IPS-NIHi7 (cell line): ENCODE measurements at regions not wholly inside any gene's neighbourhood (a gene's known extent, or its start where the extent isn't known, plus 50 kb on each side); places are given as distances from the start of the nearest gene placed in this dataset.
"Not testable (repeated sequence)": the region's sequence is repeated elsewhere in the genome, so short reads cannot be mapped to it uniquely, and the experiment has no call there.

ENCODE experiments used
- DNase-seq: peaks from one replicate; pipeline ENCODE4 v3.0.0; 2012; ENCODE audit warnings: mixed read lengths; ENCODE audit errors: extremely low spot score

DNA sequence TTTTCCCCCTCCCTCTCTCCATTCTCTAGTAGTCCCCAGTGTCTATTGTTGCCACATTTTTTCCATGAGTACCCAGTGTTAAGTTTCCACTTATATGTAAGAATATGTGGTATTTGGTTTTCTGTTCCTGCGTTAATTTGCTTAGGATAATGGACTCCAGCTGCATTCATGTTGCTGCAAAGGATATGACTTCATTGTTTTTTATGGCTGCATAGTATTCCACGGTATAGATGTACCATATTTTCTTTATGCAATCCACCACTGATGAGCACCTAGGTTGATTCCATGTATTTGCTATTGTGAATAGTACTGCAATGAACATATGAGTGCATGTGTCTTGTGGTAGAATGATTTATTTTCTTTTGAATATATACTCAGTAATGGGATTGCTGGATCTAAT is 77.4 kb upstream of the MEGF10 start:
- DNase-seq: no peak

DNA sequence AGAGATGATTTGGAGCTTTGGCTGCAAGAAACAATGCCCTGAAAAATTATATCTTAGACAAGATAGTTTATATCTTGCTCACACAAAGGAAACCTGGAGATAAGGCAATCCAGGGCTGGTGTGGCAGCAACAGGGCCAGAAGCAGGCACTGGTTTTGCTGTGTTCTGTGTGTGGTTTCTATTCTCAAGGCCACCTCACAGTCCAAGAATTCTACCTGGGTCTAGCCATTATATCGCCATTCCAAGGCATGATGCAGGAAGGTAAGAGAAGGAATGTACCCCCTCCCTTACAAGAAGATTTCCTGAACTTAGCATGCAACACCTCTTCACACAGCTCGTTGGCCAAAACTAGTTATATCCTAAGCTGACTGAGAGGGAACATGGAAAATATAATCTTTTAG is 74.5 kb upstream of the MEGF10 start:
- no peak for DNase-seq

DNA sequence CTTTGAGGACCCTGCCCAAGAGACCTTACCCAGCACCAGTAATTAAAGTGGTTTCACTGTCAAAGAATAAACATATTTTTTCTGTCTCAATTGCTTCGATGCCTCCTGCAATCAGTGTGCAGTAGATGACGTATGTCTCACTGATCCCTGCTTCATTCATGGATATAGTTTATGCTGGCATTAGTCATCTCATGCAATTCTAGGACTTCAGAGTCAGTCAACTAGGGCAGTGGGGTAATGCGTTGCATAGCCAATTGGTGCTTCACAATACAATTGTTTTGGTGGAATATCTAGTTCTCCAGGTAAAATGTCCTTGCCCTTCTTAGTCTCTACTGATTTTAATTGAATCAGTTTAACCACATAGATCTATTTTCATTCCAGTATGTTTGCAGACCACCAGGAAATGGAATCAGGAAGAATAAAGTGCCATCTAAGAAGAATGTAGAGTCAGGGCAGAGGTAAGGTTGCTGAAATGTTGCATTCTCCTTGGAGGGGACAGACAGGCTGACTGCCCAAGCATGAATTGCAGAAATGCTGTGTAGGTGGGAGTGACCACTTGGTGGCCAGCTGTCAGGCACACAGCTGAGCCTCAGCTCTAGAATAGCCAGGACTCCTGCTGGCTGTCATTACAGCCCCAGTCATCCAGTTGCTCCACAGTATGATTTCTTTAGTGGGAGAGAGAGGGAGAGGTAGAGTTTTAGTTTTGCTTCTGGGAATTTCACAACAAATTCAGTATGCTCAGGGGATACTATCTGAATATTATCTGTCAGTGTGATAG is 73.5 kb upstream of the MEGF10 start:
- no peak for DNase-seq

DNA sequence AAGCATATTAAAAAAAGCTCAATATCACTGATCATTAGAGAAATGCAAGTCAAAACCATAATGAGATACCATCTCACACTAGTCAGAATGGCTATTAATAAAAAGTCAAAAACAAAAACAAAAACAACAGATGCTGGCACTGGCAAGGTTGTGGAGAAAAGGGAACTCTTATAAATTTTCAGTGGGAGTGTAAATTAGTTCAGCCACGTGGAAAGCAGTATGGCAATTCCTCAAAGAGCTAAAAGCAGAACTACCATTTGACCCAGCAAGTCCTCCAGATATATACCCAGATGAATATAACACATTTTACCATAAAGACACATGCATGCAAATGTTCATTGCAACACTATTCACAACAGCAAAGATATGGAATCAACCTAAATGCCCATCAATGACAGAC is 68.7 kb upstream of the MEGF10 start:
- DNase-seq: not testable (repeated sequence)

DNA sequence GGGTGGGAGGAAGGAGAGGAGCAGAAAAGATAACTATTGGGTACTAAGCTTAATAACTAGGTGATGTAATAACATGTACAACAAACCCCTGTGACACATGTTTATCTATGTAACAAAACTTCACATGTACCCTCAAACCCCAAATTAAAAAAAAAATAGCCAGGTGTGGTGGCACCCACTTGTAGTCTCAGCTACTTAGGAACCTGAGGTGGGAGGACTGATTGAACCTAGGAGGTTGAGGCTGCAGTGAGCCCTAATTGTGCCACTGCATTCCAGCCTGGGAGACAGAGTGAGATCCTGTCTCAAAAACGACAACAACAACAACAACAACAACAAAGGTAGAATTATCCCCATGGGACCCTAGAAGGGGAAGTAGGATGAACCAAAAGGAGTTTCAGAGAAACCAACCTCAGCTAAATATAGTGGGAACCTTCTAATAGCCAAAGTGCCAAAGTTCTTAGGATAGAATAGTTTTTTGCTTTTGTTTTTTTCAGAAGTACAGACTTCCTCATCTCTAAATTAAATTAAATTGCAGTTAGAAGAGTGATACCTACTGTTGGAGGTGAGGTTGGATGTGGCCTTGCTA is 67.9 kb upstream of the MEGF10 start:
- DNase-seq: not testable (repeated sequence)

DNA sequence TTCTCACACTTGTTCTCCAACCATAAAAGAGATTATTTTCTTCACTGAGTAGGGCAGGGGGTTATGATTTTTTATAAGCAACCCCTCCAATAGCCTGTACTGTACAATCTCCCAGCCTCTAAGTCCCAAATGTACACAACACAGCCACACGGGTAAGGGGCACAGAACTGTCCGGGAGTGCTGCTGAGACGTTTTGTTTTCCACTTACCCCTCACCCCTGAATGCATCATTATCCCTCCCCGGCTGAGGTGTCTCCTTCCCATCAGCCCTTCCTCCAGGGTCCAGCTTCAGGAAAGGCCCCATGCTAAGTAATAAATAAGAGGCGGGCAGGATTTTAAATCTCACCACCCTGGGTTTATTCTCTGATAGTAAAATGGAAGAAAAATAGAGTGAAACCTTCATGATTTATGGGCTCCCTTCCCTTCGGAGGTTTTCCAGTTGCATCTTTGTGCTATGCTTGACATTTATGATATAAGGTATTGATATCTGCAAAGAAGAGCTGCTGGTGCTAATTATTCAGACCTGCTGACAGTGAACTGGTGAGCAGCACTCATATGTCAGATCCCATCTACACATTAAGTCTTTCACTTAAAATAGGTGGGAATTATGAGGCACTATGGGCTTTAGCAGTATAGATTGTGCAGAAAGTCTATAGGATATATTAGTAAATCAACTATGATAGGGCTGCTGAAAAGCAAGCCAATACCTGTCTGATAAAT is 67.2 kb upstream of the MEGF10 start:
- no peak for DNase-seq

DNA sequence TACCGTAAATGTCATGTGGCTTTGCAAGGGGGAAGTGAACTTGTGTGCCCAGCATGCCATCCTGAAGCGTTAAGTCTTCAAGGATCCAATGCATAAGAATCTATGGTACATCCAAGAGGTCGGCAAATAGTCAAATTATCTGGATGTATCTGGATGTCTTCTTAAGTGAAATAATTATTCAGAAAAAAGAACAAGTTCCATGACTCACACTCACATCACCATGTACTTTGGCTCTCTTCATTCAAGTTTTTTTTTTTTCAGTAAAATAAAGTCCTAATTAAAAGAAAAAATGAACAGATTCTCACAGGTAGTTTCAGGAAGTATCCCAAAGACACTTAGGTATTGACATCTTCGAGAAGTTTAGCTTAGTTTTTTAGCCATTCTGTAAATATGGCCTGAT is 62.7 kb upstream of the MEGF10 start:
- no peak for DNase-seq

DNA sequence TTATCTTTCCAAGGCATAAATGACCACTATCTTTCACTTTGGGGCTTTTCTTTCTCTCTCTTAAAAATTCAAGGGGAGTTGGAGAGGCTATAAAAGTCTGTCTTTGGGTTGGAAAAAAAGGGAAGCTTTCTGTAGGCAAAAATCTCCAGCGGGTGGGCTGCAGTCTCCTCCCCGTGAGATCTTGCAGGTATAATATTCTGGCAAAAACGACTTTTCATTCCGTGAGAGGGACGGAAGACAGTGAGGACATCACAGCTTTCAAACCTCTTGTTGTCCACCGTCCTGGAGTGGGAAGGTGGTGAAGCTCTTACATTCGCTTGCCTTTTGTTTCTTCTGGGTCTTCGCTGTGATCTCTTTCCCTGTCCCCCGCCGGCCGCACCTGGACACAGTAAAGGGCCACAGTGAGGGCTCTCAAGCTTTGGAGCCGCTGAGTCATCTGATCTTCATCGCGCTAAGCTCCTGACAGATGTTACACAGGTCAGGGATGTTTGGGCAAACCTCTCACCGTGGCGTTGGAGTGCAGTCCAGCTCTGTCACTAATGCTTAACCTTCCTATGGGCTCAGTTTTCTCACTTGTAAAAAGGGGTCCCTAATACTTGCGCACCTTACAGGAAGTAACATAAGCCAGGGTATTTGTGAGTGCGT is 61.9 kb upstream of the MEGF10 start:
- DNase-seq: peak; percentile 48

DNA sequence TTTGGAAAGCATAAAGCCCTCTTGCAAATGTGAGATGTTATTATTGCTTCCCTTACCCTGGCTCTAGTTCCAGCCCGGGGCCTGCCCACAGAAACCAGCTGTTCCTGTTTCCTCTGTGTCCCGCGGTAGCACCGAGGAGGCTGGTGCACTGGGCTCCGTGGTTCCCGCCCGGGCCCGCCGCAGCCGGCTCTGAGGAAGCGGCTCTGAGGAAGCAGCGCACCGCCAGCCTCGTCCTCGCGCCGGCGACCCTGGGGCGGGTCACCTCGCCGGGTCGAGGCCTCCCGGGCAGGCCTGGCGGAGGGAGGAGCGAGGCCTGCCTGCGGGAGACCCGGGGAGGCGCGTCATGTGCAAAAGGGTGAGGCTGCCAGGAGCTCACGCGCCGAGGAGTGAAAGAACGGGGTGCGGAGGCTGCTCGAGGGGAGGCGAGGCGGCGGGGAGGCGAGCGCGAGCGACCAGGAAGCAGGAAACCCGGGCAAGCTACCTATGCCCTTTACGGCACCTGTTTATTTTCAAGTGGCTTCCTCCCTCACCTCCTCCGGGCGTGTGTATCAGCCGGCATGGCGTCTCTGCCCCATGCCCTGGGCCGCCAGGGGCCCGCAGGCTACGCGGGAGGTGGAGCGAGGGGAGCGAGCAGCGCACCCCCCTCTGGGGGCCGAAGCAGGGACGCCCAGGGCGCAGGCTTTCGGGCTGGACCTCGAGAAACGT is 61.3 kb upstream of the MEGF10 start:
- DNase-seq: peak; percentile 73

DNA sequence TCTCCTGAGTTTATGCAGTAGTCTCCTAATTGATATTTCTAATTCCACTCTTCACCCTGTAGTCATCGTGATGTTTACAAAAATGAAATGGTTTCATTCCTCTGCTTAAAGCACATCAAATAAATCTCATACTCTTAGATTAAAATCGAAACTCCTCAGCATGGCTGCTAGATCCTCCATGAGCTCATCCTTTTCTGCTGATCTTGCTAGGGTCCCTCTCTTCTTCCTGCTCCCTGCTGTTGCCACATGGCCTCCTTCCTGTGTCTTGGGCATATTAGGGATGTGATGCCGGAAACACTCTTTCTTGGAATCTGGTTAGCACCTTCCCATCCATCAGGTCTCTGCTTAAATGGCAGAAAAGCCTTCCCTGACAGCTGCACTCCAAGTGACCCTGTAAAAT is 59.5 kb upstream of the MEGF10 start:
- DNase-seq: no peak

DNA sequence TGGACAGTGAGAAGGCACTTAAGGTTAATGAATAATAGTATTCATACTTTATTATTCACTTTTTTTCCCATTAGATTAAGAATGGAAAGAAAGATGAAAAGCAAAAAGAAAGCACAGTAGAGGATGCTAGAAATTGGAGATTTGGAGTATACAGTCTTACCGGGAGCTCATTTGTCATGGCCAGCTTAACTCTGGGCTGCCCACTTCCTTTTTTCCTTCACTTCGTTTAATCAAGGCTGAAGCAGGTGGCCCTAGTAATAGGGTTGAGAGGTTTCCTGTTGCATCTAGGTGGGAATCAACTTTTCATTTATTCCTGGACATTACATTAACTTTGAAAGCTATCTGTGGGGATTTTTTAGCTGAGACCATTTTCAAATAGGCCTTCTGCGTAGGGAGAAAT is 57.0 kb upstream of the MEGF10 start:
- no peak for DNase-seq

DNA sequence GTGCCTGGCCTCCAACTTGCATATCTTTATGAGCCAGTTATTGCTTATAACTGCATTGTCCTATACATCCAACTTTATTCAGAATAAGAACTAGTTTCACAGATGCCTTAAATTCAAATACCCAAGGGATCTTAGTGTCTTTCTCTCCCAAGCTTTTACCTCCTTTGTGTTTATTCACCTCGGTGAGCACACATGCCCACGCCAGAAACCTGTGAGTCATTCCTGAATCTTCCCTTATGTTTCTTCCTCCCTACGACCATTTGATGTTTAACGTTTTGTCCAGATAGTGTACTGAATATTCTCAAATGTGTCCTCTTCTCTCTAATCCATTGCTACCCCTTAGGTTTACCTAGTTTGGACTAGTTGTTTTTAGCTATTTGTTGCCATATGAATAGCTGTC is 55.5 kb upstream of the MEGF10 start:
- DNase-seq: no peak

DNA sequence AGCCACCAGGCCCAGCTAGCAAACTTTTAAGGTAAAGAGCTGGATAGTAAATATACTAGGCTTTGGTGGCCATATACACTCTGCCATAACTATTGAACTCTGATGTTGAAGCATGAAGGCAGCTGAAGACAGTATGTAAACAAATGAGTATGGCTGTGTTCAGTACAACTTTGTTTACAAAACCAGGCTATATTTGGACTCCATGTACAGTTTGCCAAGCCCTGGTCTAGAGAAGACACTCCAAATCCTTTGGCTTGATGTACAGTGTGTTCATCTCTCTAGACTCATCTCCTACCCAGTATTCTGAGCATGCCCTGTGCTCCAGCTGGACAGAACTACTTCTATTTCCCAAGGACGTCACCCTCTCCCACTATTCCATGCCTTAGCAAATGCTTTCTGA is 54.3 kb upstream of the MEGF10 start:
- DNase-seq: no peak
